Heart left ventricle (tissue), 16 donors: ENCODE measurements at regions not wholly inside any gene's neighbourhood (a gene's known extent, or its start where the extent isn't known, plus 50 kb on each side); places are given as distances from the start of the nearest gene placed in this dataset.

ENCODE experiments used
- ATAC-seq, 4 donors: fragments of 200-7000 bp; cut with Tn5 transposase; one replicate each; pipeline ENCODE4 v1.9.1; 2020 to 2022; ENCODE audit warnings: moderate library complexity in 4 of 4, mild to moderate bottlenecking in 3 of 4, moderate number of reproducible peaks in 1 of 4
- DNase-seq, 5 donors: peaks; one replicate each; pipeline ENCODE4 v3.0.0-alpha.2; 2020
- H3K27ac ChIP-seq, 12 donors: fragments of 200-600 bp; sonication (generic) in 4 of 12; one replicate each; pipeline versions ENCODE4 v1.5.0 to v1.8.0; 2016 to 2022; ENCODE audit warnings: mild to moderate bottlenecking in 2 of 12
- H3K27me3 ChIP-seq, 9 donors: fragments of 200-600 bp; sonication (generic) in 2 of 9; one replicate each; pipeline versions ENCODE4 v1.5.1 to v1.8.0; 2016 to 2022; ENCODE audit warnings: mild to moderate bottlenecking in 3 of 9
- H3K36me3 ChIP-seq, 9 donors: fragments of 200-600 bp; sonication (generic) in 2 of 9; one replicate each; pipeline versions ENCODE4 v1.5.0 to v1.8.0; 2018 to 2022; ENCODE audit warnings: mild to moderate bottlenecking in 2 of 9
- H3K4me1 ChIP-seq, 12 donors: fragments of 200-600 bp; sonication (generic) in 4 of 12; one replicate each; pipeline versions ENCODE4 v1.5.0 to v1.8.0; 2016 to 2022; ENCODE audit warnings: mild to moderate bottlenecking in 3 of 12
- H3K4me3 ChIP-seq, 12 donors: fragments of 200-600 bp; sonication (generic) in 4 of 12; one replicate each; pipeline versions ENCODE4 v1.5.0 to v1.8.0; 2017 to 2022; ENCODE audit warnings: mild to moderate bottlenecking in 9 of 12, moderate library complexity in 4 of 12
- H3K9me3 ChIP-seq, 12 donors: fragments of 200-600 bp; sonication (generic) in 4 of 12; one replicate each; pipeline versions ENCODE4 v1.5.0 to v1.8.0; 2016 to 2022; ENCODE audit warnings: mild to moderate bottlenecking in 1 of 12
- POLR2A ChIP-seq, 2 donors: fragments of 450-650 bp; IDR thresholded peaks; one replicate each; pipeline ENCODE4 v1.6.1; 2017; ENCODE audit warnings: antibody characterized with exemption in 2 of 2, mild to moderate bottlenecking in 2 of 2, moderate library complexity in 2 of 2
- WGBS, 4 donors: extraction: QIAGEN DNeasy Blood & Tissue Kit in 2 of 4; methylation state at CpG; one replicate each; pipeline versions ENCODE4 v1.1.5 to v1.1.7; 2013 to 2018; 5-methylcytosine and 5-hydroxymethylcytosine counted together
- intact Hi-C, 10 donors: fragments of 100-400 bp; cut with DNase I; formaldehyde crosslinking; loops; one replicate each; pipeline versions ENCODE4 v1.11.1 to v1.14.2; 2022
- TF ChIP-seq, protein P1 (sequence below), 12 donors: fragments of 200-600 bp; sonication (generic) in 4 of 12; IDR thresholded peaks; one replicate each; pipeline versions ENCODE4 v1.5.0 to v1.8.0; 2018 to 2022; ENCODE audit warnings: antibody characterized with exemption in 12 of 12, mild to moderate bottlenecking in 5 of 12
- donor health status: ischemic (EF 13 %, LVEDD 7.1; RV severe dilation, severe dysfunction).
- donor health status: healthy with polysubstance abuse.
- donor health status: DM: no; HTN: yes; CAD: no.
- donor health status: DM: no; HTN: no; CAD: no.
- donor health status: ischemic (EF 25% LVEDD 6.9; RV normal size, moderate dysfunction).
- donor health status: ischemic (EF 25% LVEDD 5.7; RV mildly dilated, moderate dysfunction).
- donor health status: healthy.
- donor health status: DM: yes; HTN: yes; CAD: no.
- donor health status: ischemic (EF 35%, LVEDD 5.7; RV mildly dilated, moderate dysfunction).
- donor health status: nonischemic (EF 11% LVEDD 7.7; RV severe dilation, severe dysfunction).
- donor health status: DM: yes; HTN: yes; CAD: no.
- donor health status: PGD.
- donor health status: ischemic (EF 29% LVEDD 5.4; RV normal size, mild dysfunction).
- donor health status: nonischemic (EF 23%, LVEDD 6.1; RV moderate dilation, normal function).

- H3K27ac ChIP-seq, result no peak overlapping the region
- 86 to 91% (median 90%) methylated on average over 7 of the region's 7 CpGs for WGBS, 4 donors
- no peaks in the 10 kb centered on the region for H3K9me3 ChIP-seq
- no peak for DNase-seq
- no peak for TF ChIP-seq POLR2A (IDR thresholded peaks at IDR 0.05)
- TF ChIP-seq, protein P1, sequence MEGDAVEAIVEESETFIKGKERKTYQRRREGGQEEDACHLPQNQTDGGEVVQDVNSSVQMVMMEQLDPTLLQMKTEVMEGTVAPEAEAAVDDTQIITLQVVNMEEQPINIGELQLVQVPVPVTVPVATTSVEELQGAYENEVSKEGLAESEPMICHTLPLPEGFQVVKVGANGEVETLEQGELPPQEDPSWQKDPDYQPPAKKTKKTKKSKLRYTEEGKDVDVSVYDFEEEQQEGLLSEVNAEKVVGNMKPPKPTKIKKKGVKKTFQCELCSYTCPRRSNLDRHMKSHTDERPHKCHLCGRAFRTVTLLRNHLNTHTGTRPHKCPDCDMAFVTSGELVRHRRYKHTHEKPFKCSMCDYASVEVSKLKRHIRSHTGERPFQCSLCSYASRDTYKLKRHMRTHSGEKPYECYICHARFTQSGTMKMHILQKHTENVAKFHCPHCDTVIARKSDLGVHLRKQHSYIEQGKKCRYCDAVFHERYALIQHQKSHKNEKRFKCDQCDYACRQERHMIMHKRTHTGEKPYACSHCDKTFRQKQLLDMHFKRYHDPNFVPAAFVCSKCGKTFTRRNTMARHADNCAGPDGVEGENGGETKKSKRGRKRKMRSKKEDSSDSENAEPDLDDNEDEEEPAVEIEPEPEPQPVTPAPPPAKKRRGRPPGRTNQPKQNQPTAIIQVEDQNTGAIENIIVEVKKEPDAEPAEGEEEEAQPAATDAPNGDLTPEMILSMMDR (IDR thresholded peaks at IDR 0.05), result no peak
- H3K4me3 ChIP-seq, result no peak overlapping the region
- H3K4me1 ChIP-seq, result peaks cover 0 to 8% (median 0%) of the 10 kb centered on the region in 12 donors
- intact Hi-C loops, result no loop called here
- ATAC-seq, result no peak
- no peaks in the 10 kb centered on the region for H3K27me3 ChIP-seq
- H3K36me3 ChIP-seq, result no peaks in the 10 kb centered on the region
Measured at GRCh38 chr6:14945461-14946185, 300.2 kb upstream of the JARID2 start.

DNA sequence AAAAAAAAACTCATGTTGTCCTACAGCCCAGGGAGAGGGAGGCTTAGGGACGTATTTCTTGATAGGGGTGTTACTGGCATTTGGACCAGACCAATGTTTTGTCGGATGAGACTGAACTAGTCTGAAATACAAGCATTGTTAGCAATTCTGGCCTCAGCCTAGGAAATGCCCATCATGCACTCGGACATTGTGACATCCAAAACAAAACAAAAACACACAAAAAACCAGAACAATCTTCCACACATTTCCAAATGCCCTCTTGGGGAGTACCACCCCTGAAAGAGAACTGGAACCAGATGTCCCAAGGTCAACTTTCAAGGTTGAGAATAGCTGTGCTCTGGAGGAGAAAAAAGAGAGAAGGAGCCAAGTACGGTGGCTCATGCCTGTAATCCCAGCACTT, 299.1 kb upstream of the JARID2 start:
- TF ChIP-seq POLR2A (IDR thresholded peaks at IDR 0.05), result no peak
- TF ChIP-seq, protein P1 (IDR thresholded peaks at IDR 0.05), result no peak
- Histone ChIP-seq H3K27me3 (no peaks in the 10 kb centered on the region), H3K4me3 (no peak overlapping the region), H3K36me3 (no peaks in the 10 kb centered on the region), H3K4me1 (peaks cover 0 to 8% (median 0%) of the 10 kb centered on the region in 12 donors), H3K9me3 (no peaks in the 10 kb centered on the region), H3K27ac (no peak overlapping the region)
- intact Hi-C loops, result no loop called here
- ATAC-seq (no peak), DNase-seq (no peak)
- WGBS, 4 donors, result 84 to 90% (median 89%) methylated on average over 4 of the region's 4 CpGs

DNA sequence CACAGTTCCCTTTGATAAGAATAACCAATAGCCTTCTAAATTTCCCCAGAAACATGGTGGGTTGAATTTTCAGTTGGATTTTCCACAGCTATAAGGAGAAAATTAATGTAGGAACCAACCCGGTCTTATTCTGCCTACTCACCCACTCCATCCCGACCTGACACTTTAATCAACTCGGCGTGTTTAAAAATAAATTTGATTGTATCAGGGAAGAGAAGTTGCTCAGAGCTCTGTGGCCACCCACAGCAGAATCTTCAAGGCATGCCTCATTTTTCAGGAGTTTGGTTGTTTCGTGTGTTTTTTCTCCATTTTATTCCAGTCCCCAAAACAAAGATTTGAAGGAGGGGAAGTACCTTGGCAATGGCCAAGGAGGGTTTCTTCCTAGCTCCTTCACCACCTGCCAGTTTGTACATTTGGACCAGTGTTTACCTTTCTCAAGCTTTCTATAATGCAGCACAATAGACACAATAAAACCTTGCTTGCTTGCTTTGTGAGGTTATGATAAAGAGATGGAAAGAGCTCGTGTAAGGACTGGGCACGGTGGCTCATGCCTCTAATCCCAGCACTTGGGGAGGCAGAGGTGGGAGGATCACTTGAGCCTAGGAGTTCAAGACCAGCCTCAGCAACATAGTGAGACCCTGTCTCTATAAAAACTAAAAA, 297.2 kb upstream of the JARID2 start:
- ATAC-seq (no peak), DNase-seq (no peak)
- H3K4me1 ChIP-seq, result peaks cover 0 to 8% (median 0%) of the 10 kb centered on the region in 12 donors
- no peak for TF ChIP-seq POLR2A (IDR thresholded peaks at IDR 0.05)
- TF ChIP-seq, protein P1 (IDR thresholded peaks at IDR 0.05), result no peak
- no peak overlapping the region for H3K4me3 ChIP-seq
- WGBS, 4 donors, result 73 to 84% (median 78%) methylated on average over 7 of the region's 7 CpGs
- no peaks in the 10 kb centered on the region for H3K9me3 ChIP-seq
- H3K27me3 ChIP-seq, result no peaks in the 10 kb centered on the region
- intact Hi-C loops, result no loop called here
- no peaks in the 10 kb centered on the region for H3K36me3 ChIP-seq
- no peak overlapping the region for H3K27ac ChIP-seq

DNA sequence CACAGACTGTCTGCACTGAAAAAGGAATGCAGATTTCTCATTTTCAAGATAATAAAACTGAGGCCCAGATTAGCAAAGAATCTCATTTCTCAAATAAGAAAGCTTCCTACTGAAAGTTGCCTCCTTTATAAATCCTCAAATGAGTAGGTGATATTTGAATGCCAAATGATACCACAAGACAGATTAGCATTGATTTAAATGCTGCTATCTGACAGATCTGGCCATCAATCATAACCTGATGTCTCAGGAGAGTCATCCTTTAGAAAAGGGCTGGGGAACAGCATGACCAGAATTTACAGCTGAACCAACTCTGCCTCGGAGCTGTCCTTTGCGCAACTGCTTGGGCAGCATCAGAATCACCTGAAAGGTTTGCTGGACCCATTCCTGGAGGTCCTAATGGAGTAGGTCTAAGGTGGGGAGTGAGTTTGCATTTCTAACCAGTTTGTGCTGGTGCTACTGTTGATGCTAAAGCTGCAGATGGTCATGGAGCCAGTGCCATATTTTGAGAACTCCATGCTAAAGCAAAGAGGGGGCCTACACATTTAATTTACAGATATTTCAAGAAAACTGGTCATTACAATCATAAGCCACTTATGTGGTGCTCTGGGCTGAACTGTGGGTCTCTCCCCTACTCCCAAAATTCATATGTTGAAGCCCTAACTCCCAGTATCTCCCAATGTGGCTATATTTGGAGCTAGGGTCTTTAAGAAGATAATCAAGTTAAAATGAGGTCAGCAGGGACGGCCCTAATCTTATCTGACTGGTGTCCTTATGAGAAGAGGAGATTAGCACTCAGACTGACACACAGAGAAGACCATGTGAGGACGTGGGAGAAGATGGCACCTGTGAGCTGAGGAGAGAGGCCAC, 295.5 kb upstream of the JARID2 start:
- WGBS, 4 donors, result 66 to 76% (median 70%) methylated on average over 4 of the region's 4 CpGs

More for the DNA sequence above, 295.5 kb upstream of the JARID2 start:
- peaks cover 0 to 8% (median 0%) of the 10 kb centered on the region in 12 donors for H3K4me1 ChIP-seq
- no peak for DNase-seq
- H3K36me3 ChIP-seq, result no peaks in the 10 kb centered on the region
- H3K27ac ChIP-seq, result no peak overlapping the region
- intact Hi-C loops, result no loop called here
- H3K4me3 ChIP-seq, result no peak overlapping the region
- TF ChIP-seq POLR2A (IDR thresholded peaks at IDR 0.05), result no peak
- TF ChIP-seq, protein P1 (IDR thresholded peaks at IDR 0.05), result no peak
- no peaks in the 10 kb centered on the region for H3K27me3 ChIP-seq
- no peak for ATAC-seq
- peaks cover 0 to 10% (median under 1%) of the 10 kb centered on the region in 12 donors for H3K9me3 ChIP-seq
